ENCODE measurements at regions not wholly inside any gene's neighbourhood (a gene's known extent, or its start where the extent isn't known, plus 50 kb on each side); places are given as distances from the start of the nearest gene placed in this dataset.
"Not testable (repeated sequence)": the region's sequence is repeated elsewhere in the genome, so short reads cannot be mapped to it uniquely, and the experiment has no call there.

DNA sequence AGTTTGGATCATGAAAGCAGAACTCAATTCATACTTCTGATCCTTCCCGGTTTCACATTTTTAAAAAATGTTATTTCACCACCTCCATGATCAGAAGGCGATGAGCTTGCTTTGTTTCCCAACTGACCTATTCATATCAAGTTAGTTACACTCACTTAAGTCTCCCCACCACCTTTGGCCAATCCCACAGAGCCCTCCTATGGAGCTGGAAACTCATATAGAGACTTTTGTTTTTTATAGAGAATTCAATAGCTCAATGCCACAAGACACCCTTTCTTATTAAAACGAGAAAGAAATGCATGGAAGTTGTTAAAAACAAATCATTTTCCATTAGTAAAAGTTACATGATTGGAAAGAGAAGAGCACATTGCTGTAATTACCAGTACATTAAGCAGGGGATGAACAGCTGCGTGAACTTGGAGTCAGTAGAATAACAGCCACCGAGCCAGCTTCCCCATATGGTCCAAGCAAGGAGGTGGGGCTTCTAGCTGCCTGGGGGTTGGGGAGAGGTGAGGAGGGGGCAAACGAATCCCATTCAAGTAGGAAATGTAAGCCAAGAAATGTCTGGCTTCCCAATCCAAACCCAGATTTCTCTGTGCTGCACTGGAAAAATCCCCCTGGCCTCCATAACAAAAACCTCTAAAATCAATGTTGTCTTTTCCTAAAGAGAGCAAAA is 614.5 kb downstream of the IRS1 start:
- DNase-seq, result no peak

DNA sequence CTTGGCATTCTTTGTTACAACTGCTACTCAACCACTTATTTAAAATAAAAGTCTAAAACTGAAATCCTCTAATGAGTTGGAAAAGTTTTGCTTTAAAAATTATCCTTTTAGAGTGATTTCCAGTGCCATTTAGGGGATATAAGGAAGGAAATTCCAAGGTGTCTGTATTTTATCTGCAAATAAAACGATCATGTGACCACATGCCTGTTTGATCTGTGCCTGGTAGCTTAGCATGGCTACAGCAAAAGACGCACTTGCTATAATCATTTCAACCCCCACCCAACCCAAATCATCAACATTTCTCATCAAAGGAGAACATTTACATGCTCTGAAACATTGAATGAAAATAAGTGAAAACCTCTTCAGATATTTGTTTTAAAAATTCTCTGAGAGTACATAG is 615.1 kb downstream of the IRS1 start:
- DNase-seq, result no peak

- DNase-seq, result no peak
Measured at GRCh38 chr2:226183550-226183949, 616.1 kb downstream of the IRS1 start.

GRCh38 chr2:226183033-226183432 is 616.6 kb downstream of the IRS1 start:
- no peak for DNase-seq

GRCh38 chr2:226181909-226182308 is 617.7 kb downstream of the IRS1 start:
- no peak for DNase-seq

DNA sequence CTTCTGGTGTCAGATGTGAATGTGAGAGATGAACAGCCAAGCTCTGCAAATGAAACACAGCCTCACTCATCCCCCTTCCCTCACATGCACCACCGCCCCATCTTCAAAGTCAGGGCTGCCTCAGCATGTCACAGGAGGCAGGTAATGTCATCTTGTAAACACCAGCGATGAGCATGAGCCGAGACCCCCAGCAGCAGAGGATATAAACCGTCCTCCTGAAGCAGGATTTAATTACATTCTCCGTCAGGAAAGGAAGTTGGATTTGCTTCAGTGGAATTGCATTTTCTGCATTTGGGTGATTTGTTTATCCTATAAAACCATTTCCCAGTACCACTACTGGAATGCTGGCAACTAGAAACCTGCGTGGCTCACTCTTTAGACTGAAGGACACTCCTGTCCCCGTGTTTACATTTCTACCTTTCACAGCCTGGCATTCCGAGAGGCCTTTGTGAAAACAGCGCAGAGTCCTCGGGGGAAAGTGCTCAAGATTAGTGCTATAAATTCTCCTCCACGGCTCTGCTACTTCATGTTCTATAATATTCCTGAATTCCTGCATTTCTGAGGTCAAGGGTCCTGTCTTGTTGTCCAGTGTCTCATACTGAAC is 619.2 kb downstream of the IRS1 start:
- DNase-seq, result no peak

DNA sequence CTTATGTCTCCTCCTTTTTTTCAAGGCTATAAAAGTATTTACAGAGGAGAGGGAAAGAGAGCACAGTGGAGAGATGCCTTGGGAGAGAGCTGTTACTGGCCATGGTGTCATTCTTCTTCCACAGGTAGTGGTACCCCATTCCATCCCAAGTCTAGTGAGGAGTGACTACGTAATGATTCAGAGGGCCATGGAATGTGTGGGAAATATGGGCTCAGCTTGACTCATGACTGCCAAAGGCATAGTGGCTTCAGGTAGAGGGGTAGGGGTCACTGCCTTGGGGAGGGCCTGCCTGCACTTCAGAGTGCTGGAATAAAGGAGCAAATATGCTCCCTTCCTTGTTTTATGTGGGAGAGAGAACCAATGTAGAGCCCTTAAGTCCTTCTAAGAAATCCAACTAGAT is 620.6 kb downstream of the IRS1 start:
- no peak for DNase-seq

- no peak for DNase-seq
Measured at GRCh38 chr2:226176283-226176984, 623.2 kb downstream of the IRS1 start.

DNA sequence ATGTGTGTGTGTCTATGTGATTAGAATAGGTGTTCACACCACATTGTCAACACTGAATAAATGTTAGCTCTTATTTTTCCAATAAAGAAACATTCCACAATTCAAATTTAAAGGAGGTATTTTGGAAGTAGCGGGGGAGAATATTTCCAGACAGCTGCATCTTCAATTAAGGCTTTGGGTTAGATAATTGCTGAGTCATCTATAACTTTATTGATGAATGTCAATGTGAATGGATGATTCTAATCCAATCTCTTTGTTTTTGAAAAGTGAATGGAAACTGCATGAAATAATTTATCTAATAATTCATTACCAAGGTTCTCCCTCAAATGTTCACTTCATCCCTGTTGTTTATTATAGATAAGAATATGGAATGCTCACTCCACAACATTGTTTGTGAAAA is 625.2 kb downstream of the IRS1 start:
- DNase-seq, result no peak

DNA sequence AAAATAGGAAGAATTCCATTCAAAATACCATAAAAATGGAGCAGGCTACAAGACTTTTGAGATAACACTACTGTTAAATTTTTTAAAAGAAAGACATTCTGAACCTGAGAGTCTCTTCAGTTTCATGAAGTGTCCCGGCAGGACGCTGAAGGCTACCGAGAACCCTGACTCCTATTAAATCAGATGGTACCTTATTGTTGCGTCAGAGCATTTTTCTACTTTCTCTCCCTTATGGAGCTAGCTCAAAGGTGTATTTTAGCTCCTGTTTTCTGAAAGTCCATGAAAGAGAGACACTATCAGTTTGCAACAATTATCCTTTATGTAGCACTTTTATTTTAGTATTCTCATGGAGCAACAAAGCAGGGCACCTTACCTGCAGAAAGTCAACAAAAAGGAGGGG is 626.7 kb downstream of the IRS1 start:
- DNase-seq, result no peak

DNA sequence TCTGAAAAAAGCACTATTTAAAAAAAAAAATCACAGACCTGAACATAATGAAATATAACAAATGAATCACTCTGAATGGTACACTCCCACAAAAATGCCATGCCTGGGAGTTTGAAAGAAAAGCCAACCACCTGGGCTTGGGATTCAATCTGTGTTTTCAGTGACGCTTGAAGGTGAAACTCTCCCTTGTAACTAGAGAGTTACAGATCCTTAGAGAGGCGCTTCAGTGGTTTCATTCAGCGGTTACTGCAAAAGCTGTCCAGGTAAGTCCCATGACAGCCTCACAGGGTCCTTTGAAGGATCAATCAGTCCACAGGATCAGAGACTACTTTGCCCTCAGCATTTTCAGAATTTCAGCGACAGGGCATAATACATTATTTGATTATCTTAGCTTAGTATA is 627.3 kb downstream of the IRS1 start:
- no peak for DNase-seq

DNA sequence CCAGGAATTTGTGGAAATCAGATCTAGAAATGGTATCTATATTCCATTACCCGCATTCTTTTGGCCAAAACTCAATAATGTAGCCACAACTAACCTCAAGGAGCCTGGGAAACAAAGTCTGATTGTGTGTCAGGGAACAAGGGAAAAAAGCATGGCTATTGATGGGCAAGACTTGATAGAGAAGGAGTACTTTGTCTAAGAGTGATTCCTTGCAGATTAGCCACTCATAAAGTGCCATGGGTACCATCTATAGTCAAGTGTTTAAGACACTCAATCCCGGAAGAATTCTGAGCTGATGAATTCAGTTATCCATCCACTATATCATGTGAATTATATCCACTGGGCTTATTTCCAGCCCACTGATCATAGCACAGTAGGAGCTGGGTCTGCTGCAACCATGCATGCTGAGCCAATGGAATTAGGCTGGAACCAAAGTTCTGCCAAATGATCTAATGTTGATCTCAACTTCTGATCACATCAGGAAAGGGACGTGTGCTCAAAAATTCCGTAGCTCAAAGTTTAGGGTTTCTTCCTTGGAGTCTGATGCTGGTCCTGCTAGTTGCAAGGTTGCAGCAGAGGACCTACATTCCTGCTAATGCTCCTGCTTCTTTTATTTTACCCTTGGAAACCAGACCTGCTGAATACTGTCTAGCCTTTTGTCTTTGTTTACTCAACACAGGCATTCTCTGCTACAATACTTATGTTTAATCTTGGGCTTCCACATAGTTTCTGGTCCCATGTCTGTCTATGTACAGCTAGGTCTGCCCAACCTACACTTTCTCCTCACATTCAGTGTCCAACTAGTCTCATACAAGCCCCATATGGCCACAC is 629.7 kb downstream of the IRS1 start:
- no peak for DNase-seq

DNA sequence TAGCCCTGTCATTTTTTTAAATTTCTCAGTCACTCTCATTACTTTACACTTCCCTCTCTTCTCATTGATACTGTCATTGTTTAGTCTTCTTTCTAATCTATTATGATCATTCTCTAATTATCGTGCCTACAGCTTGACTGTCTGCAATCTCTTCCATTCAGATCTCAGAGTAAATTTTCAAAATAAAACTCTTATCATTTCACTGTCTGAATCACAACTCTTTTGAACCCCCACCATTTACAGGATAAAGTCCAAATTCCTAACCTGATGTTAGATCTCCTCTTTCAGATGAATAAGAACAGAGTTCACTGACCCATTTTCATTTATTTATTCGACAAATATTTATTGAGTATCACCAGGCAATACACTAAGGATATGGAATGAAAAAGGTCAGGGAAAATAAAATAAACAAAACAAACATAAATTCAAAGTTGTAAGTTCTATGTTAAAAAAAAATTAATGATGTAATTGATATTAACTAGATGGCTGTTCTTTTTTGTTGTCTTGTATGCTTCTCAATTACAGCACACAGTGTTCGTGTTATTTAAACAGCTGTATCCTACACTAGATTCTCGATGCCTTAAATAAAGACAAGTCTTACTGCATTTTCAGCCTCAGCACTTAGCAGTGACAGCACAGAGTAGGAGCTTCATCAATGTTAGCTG is 631.0 kb downstream of the IRS1 start:
- DNase-seq, result no peak

GRCh38 chr2:226164512-226164911 is 635.1 kb downstream of the IRS1 start:
- DNase-seq, result no peak

GRCh38 chr2:226160617-226161016 is 639.0 kb downstream of the IRS1 start:
- DNase-seq, result not testable (repeated sequence)

- DNase-seq, result no peak
Measured at GRCh38 chr2:226159875-226160479, 639.6 kb downstream of the IRS1 start.

DNA sequence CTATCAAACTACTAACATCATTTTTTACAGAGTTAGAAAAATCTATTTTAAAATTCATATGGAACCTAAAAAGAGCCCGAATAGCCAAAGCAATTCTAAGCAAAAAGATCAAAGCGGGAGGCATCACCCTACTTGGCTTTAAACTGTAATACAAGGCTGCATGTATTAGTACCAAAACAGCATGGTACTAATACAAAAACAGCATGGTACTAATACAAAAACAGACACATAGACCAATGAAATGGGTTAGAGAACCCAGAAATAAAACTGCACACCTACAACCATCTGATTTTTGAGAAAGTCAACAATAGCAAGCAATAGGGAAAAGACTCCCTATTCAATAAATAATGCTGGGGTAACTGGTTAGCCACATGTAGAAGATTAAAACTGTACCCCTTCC is 640.7 kb downstream of the IRS1 start:
- no peak for DNase-seq

GRCh38 chr2:226158229-226158628 is 641.4 kb downstream of the IRS1 start:
- DNase-seq, result no peak

GRCh38 chr2:226155093-226155875 is 644.3 kb downstream of the IRS1 start:
- DNase-seq, result no peak

DNA sequence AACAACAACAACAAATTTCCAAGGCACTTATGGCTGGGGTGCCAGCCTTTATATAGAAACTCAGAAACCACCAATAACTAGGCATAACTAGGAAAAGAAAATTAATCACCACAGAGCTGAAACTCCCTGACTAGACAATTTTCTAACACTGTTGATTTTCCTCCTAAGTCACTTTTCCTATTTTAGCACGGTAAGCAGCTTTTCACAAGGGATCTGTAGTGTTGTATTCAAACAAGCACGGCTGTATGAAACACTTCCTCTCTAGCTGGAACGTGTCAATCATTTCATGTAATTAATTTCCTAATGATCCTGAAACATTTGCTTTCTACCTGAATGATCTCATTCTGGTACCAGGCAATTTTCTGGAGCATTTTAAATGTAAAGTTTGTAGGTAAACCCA is 645.0 kb downstream of the IRS1 start:
- no peak for DNase-seq

GRCh38 chr2:226153553-226153952 is 646.1 kb downstream of the IRS1 start:
- DNase-seq, result no peak

- DNase-seq, result no peak
Measured at GRCh38 chr2:226151157-226151556, 648.5 kb downstream of the IRS1 start.
